ENCODE measurements at regions not wholly inside any gene's neighbourhood (a gene's known extent, or its start where the extent isn't known, plus 50 kb on each side); places are given as distances from the start of the nearest gene placed in this dataset.

DNA sequence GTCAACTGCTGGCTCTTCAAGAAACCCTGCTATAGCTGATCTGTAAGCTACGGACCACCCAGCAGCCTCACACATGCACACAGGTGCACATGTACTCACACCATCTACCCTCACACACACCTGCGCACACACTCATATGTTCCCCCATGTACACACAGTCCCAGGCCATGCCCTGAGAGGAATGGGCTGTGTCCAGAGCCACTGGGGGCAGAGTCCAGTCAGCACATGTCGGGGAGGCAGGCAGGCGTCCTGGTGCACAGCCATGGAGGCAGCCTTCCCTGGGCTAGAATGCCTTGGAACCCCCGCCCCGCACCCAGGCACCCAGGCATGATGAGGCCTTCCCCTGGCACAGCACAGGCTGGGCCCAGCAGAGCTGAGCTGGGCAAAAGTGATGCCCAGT is 58.3 kb upstream of the DLK1 start:
- Histone ChIP-seq H3K36me3 (no peaks in the 10 kb centered on the region), H3K4me3 (no peak overlapping the region), H3K9me3 (no peaks in the 10 kb centered on the region), H3K4me1 (no peaks in the 10 kb centered on the region), H3K27ac (no peak overlapping the region), H3K27me3 (no peaks in the 10 kb centered on the region)
- no peak for DNase-seq (ENCODE audit: extremely low spot score in 2 of 2)
- no peak for TF ChIP-seq POLR2A (IDR thresholded peaks at IDR 0.05)
- no peak for TF ChIP-seq CTCF (IDR thresholded peaks at IDR 0.05)
- no peak for TF ChIP-seq POLR2AphosphoS5 (IDR thresholded peaks at IDR 0.05; ENCODE audit: insufficient read depth in 1 of 2, low read depth in 1 of 2)
- intact Hi-C loops (cut with DNase I) = no loop called here

- intact Hi-C loops (cut with DNase I) = no loop called here
- H3K9me3 ChIP-seq = no peaks in the 10 kb centered on the region
- H3K4me1 ChIP-seq = no peaks in the 10 kb centered on the region
- H3K27me3 ChIP-seq = no peaks in the 10 kb centered on the region
- no peak overlapping the region for H3K27ac ChIP-seq
- DNase-seq (ENCODE audit: extremely low spot score in 2 of 2) = no peak
- H3K36me3 ChIP-seq = no peaks in the 10 kb centered on the region
- H3K4me3 ChIP-seq = no peak overlapping the region
- TF ChIP-seq CTCF (IDR thresholded peaks at IDR 0.05) = no peak
- no peak for TF ChIP-seq POLR2AphosphoS5 (IDR thresholded peaks at IDR 0.05; ENCODE audit: insufficient read depth in 1 of 2, low read depth in 1 of 2)
- TF ChIP-seq POLR2A (IDR thresholded peaks at IDR 0.05) = no peak
Measured at GRCh38 chr14:100669011-100669412, 57.7 kb upstream of the DLK1 start.

DNA sequence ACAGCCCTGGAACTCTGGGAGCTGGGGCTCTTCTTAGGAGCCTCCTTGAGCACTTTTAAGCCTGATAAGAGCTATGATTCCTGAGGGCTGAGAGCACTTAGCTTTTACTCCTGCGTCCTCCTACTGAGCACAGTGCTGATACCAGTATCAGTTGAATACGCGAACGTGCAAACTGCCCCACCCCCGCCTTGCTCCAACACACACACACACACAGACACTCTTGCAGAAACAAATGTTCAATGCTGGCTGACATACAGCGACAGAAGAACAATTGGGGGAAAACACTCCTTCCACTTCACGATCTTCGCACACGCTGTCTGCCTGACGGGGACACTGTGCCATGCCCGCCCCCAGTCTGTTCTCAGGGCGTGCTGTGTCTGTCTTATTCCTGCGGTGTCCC is 57.2 kb upstream of the DLK1 start:
- Histone ChIP-seq H3K36me3 (no peaks in the 10 kb centered on the region), H3K4me3 (no peak overlapping the region), H3K27me3 (no peaks in the 10 kb centered on the region), H3K27ac (no peak overlapping the region), H3K9me3 (no peaks in the 10 kb centered on the region), H3K4me1 (no peaks in the 10 kb centered on the region)
- no peak for TF ChIP-seq POLR2A (IDR thresholded peaks at IDR 0.05)
- no peak for TF ChIP-seq POLR2AphosphoS5 (IDR thresholded peaks at IDR 0.05; ENCODE audit: insufficient read depth in 1 of 2, low read depth in 1 of 2)
- TF ChIP-seq CTCF (IDR thresholded peaks at IDR 0.05) = no peak
- intact Hi-C loops (cut with DNase I) = no loop called here
- DNase-seq (ENCODE audit: extremely low spot score in 2 of 2) = no peak

- no peak overlapping the region for H3K4me3 ChIP-seq
- intact Hi-C loops (cut with DNase I) = no loop called here
- no peak overlapping the region for H3K27ac ChIP-seq
- TF ChIP-seq POLR2AphosphoS5 (IDR thresholded peaks at IDR 0.05; ENCODE audit: insufficient read depth in 1 of 2, low read depth in 1 of 2) (no peak), CTCF (IDR thresholded peaks at IDR 0.05) (no peak), POLR2A (IDR thresholded peaks at IDR 0.05) (no peak)
- H3K9me3 ChIP-seq = no peaks in the 10 kb centered on the region
- no peaks in the 10 kb centered on the region for H3K36me3 ChIP-seq
- H3K27me3 ChIP-seq = no peaks in the 10 kb centered on the region
- no peaks in the 10 kb centered on the region for H3K4me1 ChIP-seq
- no peak for DNase-seq (ENCODE audit: extremely low spot score in 2 of 2)
Measured at GRCh38 chr14:100670017-100670752, 56.5 kb upstream of the DLK1 start.

GRCh38 chr14:100670753-100671049 is 56.0 kb upstream of the DLK1 start:
- Histone ChIP-seq H3K36me3 (no peaks in the 10 kb centered on the region), H3K27ac (no peak overlapping the region), H3K27me3 (no peaks in the 10 kb centered on the region), H3K4me1 (peaks cover under 1% of the 10 kb centered on the region), H3K9me3 (no peaks in the 10 kb centered on the region), H3K4me3 (no peak overlapping the region)
- DNase-seq (ENCODE audit: extremely low spot score in 2 of 2) = no peak
- intact Hi-C loops (cut with DNase I) = no loop called here
- no peak for TF ChIP-seq POLR2AphosphoS5 (IDR thresholded peaks at IDR 0.05; ENCODE audit: insufficient read depth in 1 of 2, low read depth in 1 of 2)
- no peak for TF ChIP-seq POLR2A (IDR thresholded peaks at IDR 0.05)
- no peak for TF ChIP-seq CTCF (IDR thresholded peaks at IDR 0.05)

All from vagina (tissue), 2 donors.